HG02938 (cell line): ENCODE measurements at regions not wholly inside any gene's neighbourhood (a gene's known extent, or its start where the extent isn't known, plus 50 kb on each side); places are given as distances from the start of the nearest gene placed in this dataset.
"Not testable (repeated sequence)": the region's sequence is repeated elsewhere in the genome, so short reads cannot be mapped to it uniquely, and the experiment has no call there.

Source experiments
- ATAC-seq: cut with Tn5 transposase; IDR thresholded peaks from one replicate; pipeline ENCODE4 v1.9.1; 2021; ENCODE audit warnings: mild to moderate bottlenecking, moderate library complexity; ENCODE audit not compliant: unreplicated experiment

GRCh38 chr1:90826024-90826423, 108.9 kb upstream of the BARHL2 start:
- ATAC-seq, result no peak

- no peak for ATAC-seq
Observed at GRCh38 chr1:90824551-90824950, 107.4 kb upstream of the BARHL2 start.

- no peak for ATAC-seq
Observed at GRCh38 chr1:90823686-90824085, 106.6 kb upstream of the BARHL2 start.

- ATAC-seq, result peak; percentile 48
Observed at GRCh38 chr1:90821788-90822359, 104.8 kb upstream of the BARHL2 start.

GRCh38 chr1:90821152-90821787, 104.2 kb upstream of the BARHL2 start:
- ATAC-seq, result no peak

- ATAC-seq, result no peak
Observed at GRCh38 chr1:90820745-90821144, 103.6 kb upstream of the BARHL2 start.

GRCh38 chr1:90817399-90817798, 100.3 kb upstream of the BARHL2 start:
- ATAC-seq, result no peak

- not testable (repeated sequence) for ATAC-seq
Observed at GRCh38 chr1:90812237-90812636, 95.1 kb upstream of the BARHL2 start.

GRCh38 chr1:90811444-90811950, 94.4 kb upstream of the BARHL2 start:
- ATAC-seq, result not testable (repeated sequence)

- no peak for ATAC-seq
Observed at GRCh38 chr1:90810681-90811080, 93.6 kb upstream of the BARHL2 start.

- ATAC-seq, result no peak
Observed at GRCh38 chr1:90809996-90810395, 92.9 kb upstream of the BARHL2 start.

GRCh38 chr1:90809093-90809492, 92.0 kb upstream of the BARHL2 start:
- ATAC-seq, result no peak

GRCh38 chr1:90807329-90807728, 90.2 kb upstream of the BARHL2 start:
- ATAC-seq, result no peak

GRCh38 chr1:90802622-90803021, 85.5 kb upstream of the BARHL2 start:
- ATAC-seq, result no peak

- ATAC-seq, result no peak
Observed at GRCh38 chr1:90800012-90800717, 83.1 kb upstream of the BARHL2 start.

- ATAC-seq, result no peak
Observed at GRCh38 chr1:90799326-90799725, 82.2 kb upstream of the BARHL2 start.

GRCh38 chr1:90798883-90799282, 81.8 kb upstream of the BARHL2 start:
- no peak for ATAC-seq

- ATAC-seq, result no peak
Observed at GRCh38 chr1:90798344-90798743, 81.2 kb upstream of the BARHL2 start.

GRCh38 chr1:90795431-90795830, 78.3 kb upstream of the BARHL2 start:
- ATAC-seq, result no peak

- ATAC-seq, result no peak
Observed at GRCh38 chr1:90786709-90787108, 69.6 kb upstream of the BARHL2 start.

- no peak for ATAC-seq
Observed at GRCh38 chr1:90784186-90784847, 67.2 kb upstream of the BARHL2 start.

GRCh38 chr1:90783181-90783580, 66.1 kb upstream of the BARHL2 start:
- ATAC-seq, result no peak
